HG03135 (cell line): ENCODE measurements at regions not wholly inside any gene's neighbourhood (a gene's known extent, or its start where the extent isn't known, plus 50 kb on each side); places are given as distances from the start of the nearest gene placed in this dataset.

Source experiments
- ATAC-seq: cut with Tn5 transposase; IDR thresholded peaks from one replicate; pipeline ENCODE4 v1.9.1; 2021; ENCODE audit warnings: mild to moderate bottlenecking, moderate library complexity; ENCODE audit not compliant: unreplicated experiment

- no peak for ATAC-seq
These were observed 91.7 kb upstream of the RMDN2 start for GRCh38 chr2:37833423-37833822.

DNA sequence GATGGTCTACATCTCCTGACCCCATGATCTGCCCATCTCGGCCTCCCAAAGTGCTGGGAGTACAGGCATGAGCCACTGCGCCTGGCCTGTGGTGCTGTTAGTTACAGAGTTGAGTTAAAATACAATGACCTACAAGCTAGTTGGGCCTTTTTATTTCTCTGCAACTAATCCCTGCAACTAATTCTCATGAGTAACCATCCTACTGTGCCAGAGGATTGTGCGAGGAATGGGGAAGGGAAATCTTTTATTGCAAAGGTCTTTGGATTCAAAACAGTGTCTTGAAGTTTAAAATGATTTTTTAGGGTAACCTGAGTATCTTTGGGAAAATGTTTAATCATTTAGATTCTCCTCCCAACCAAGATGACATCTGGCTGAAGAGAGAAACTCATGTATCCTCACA lies 88.8 kb upstream of the RMDN2 start:
- no peak for ATAC-seq

DNA sequence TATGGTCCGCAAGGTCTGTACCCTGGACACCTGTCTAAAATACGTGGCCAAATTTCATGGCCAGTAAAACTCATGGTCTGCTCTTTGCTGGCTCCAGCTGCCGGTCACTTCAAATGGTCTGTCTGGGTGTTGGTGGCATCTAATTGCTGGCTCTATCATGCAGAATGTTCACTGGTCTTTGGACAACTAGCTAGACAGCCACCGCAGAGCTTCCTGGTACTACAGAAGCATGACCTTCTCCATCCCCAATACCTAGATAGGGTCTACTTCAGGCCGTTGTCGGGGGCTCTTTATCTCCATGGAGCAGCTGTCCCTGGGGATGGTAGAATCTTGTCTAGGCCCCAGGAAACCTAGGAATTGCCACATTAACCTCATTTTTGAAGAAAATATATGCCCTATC lies 88.4 kb upstream of the RMDN2 start:
- no peak for ATAC-seq

DNA sequence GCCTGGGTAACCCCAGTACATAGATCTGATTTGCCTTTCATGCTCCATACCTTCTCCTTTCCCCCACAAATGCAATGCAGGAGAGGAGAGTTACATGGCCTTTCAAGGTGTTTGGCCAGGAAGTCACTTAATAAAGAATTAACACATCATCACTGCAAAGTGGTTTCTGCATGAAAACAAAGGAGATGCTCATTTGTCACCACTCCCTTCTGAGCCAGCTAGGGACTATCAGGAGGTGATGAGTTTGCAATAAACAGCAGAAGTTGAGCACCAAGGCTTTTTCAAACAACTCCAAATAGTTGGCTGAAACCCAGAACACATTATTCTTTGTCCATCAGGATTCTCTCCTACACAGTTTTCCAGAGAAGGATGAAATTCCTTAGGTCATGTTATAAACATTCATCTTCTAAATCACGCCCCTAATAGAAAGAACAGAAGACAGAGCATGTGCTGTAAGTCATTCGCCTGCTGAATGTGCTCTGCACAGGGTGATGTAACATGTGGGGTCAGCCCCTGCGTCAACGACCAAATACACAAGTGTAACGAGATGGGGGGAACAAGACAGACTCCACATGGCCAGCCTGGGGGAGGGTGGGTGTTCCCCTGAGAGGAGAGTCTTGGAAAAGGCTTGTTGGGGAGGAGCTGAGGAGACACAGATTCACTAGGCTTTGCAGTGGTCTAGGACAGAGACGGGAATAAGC lies 87.3 kb upstream of the RMDN2 start:
- no peak for ATAC-seq

GRCh38 chr2:37838541-37839167 lies 86.4 kb upstream of the RMDN2 start:
- ATAC-seq: no peak

DNA sequence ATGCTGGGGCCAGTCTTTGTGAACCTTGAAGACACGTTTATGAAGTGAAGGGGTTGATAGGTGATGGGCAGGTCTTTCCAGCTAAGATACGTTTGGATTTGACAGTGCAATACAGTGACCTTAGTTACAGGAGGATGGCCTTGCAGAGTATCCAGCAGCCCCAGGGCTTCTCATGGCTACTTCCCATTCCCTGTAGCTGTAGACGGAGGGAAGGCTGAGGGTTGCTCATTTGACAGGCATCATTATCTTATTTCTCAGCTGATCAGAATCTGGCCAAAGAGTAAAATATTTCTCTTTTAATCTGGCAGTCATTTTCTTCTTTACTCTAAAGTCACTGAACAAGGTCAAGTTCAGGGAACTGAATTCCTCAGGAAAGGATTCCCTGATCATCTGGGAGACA lies 85.1 kb upstream of the RMDN2 start:
- ATAC-seq: no peak

DNA sequence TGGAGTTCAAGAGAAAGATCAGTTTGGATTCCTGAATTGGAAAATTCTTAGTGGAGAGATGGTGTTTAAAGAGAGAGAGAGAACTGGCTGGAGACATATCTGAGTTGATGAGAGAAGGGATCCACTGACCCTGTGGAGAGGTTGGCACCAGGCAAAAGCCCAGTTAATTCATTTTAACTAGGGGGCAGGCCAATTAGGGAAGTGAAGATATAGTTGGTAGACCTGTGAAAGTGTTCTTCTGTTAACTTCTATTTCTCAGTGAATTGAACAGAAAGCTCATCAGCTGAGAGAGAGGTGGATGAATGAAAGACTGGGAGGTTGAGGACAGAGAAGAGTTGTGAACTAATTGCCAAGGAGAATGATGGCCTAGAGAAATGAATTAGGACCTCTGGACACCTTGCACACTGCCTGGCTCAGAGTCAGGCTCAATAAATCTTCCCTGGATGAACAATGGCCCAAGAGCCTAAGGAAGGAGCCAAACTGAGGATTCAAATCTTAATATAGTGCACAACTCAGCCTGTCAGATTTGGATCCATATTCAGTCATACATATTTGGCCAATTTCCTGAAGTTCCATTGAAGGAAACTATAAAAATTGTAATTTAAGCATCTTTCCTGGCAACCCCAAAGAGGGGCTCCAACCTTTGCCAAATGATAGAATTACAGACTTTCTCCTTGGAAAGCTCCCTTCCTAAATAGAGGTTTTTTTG lies 82.2 kb upstream of the RMDN2 start:
- ATAC-seq: no peak

GRCh38 chr2:37843556-37843955 lies 81.5 kb upstream of the RMDN2 start:
- no peak for ATAC-seq

GRCh38 chr2:37846207-37846606 lies 78.9 kb upstream of the RMDN2 start:
- no peak for ATAC-seq

DNA sequence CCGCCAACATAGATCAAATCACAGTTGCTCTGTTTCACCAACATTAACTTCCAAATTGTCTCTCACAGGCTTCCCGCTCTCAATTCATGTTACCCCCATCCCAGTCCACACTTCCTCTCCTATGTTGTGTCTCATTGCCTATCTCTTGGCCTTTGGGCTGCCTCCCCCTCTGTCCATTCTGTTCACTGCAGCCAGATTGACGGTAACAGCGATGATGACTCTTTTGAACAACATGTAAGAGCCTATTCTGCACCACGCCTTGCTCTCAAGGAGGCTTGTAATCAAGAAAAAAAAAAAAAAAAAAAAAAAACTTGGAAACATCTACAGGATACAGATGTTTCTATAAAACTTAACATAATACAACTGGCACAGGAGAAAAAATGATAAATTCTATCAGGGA lies 77.3 kb upstream of the RMDN2 start:
- no peak for ATAC-seq

DNA sequence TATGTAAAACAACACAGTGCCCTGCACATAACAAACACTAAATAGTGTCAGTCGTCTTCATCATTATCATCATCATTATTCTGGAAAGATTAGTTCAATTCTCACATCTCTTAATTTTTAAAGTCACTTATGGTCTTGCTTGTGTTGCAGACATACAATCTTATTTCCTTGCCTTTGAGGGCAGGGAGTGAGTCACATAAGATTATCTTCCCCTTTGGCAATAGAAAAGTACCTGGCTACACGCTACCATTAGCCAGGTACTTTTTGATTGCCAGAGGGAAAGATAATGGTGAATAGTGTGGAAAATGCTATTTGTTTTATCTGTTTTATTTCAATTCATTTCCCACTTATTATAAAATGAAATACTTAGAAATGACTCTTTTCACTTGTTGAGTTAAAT lies 76.6 kb upstream of the RMDN2 start:
- ATAC-seq: no peak

- ATAC-seq: no peak
These were observed 75.2 kb upstream of the RMDN2 start for GRCh38 chr2:37849911-37850310.

DNA sequence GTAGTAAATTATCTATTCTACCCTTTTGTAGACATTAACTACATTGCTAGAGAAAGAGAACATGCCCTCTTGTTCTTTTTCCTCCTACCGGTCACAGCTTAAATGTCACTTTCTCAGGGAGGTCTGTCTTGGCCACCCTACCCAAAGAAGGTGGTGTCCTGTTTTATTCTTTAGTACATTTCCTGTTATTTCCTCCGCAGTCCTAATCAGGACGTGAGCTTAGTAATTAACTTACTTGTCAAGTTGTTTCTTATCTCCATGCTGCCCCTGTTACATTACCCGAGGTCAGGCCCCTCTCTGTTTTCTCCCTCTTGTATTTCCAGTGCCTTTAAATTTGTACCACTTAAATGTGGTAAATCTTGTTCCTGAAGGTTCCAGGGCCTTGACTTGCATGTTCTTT lies 73.7 kb upstream of the RMDN2 start:
- peak; percentile 47 for ATAC-seq

DNA sequence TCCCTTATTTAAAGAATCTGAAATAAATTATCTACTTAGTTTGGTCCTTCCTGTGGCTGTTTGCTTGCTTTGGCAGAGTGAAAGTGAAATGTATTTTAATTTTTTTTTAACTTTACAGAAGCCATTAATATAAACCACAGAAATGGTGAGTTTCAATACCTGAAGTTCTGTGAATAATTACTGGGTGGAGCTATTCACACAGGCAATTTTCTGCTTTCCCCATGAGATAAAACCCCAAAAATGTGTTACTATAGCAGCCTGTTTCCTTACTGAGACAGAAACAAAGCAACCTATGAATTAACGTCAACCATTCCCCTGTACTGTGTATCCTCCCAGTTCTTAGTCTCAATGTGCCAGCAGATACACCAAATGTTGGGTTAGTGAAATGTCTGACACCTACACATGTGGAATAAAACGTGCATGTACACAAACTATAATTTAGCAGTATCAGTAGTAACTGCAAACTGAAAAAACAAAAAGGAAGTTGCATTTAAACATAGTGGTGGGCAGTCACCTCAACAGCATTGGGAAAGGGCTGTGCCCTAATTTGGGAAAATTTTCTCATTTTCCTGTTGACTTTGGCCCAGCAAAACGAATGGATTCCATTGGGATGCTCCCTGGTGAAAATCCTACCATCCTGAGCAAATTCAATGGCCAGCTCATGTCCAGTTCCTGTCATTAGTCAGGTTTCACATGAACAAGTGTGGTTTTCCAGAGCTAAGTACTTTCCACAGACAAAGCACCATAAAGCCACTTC lies 73.1 kb upstream of the RMDN2 start:
- ATAC-seq: peak; percentile 69

- ATAC-seq: no peak
These were observed 72.5 kb upstream of the RMDN2 start for GRCh38 chr2:37852585-37853014.

DNA sequence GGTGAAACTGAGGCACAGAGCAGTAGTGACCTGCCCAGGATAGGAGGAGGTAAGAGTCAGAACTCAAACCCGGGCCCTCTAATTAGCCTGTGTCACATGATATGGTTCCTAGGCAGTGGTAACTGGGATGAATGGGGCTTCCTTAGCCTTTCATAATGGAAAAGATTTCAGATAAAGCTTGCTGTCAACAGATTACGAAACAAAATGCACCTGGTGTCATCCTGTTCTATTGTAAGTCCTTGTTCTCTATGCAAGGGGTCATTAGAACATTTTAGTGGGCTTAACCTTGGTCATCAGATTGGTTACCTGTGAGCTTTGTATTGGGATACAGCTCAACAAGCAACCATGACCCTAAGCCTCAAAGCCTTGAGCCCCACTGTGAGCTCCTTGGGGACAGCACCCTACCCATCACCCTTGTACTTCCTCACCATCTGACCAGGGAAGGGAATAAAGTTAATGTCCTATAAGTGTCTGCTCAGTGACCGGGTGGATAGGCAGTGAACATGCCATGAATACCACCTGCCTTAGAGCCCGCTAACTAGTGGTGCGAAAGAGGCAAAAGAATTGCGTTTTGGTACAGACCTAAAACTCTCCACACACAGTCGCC lies 70.3 kb upstream of the RMDN2 start:
- ATAC-seq: no peak

DNA sequence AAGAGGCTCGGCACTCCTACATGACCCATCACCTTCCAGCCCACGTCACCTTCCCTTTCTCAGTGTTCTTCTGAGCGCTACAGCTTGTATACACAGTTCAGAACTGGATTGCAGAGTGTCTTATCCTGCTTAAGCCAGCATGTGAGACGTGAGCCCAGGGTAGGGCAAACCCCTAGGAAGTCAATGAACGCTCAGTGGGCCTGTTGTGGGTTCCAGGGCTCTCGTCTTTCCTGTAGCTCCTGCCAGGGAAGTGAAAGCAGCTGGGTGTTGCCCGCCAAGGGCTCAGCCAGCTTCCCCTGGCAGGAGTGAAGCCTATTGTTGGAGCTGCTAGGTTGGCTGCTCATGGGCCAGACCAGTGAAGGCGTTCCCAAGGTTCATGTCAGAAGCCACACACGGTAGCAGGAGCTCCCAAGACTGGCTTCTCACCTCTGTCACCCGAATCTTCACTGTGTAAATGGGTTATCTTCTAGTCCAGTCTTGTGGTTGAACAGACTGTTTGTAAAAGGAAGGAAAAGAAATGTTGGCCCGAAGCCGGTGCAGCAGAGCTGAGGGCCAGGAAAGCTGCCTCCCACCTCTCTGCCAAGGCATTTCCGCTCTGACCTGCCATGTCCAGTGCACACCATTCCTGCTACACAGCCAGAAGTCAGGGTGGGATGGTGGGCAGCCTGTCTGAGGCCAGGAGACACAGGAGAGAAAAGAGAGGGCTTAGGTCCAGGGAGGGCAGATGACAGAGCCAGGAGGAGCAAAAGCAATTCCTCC lies 69.6 kb upstream of the RMDN2 start:
- no peak for ATAC-seq

GRCh38 chr2:37856101-37856751 lies 68.9 kb upstream of the RMDN2 start:
- ATAC-seq: no peak

DNA sequence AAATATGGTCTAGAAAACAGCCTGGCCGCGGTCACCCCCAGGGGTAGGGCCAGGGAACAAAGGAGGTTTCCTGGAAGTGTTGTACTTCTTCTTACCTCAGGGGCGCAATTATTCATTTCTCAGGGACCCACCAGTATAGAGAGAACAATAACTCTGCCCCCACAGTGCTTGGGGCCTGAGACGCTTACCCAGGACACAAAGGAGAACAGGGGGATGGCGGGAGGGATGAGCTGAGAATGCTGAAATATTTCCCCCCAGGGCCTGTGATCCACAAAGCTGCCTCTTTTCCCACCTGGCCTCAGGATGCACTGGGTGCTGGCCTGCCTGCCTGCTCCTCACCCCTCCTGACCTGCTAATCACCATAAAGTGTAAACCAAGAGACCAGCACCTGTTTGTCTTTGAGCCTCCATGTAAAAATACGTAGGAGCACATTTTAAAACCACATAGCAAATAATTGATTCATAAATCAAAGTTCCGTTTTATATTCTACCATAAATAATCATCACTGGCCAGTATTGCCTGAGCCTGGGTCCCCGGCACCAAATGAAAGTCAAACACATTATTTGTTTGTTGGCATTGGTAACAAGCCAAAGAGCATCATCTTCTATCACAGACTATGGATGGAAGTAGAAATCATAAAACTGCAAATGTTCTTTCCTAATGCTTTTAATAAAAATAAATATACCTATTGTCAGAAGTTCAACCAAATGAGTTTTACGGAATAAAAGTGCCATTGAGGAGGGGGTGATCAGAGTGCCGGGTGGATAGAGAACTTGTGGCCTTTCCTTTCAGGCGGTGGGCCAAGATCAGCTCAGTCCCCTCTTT lies 67.3 kb upstream of the RMDN2 start:
- ATAC-seq: no peak
